NCI-H2196 (cell line): ENCODE measurements at regions not wholly inside any gene's neighbourhood (a gene's known extent, or its start where the extent isn't known, plus 50 kb on each side); places are given as distances from the start of the nearest gene placed in this dataset.
"Not testable (repeated sequence)": the region's sequence is repeated elsewhere in the genome, so short reads cannot be mapped to it uniquely, and the experiment has no call there.

ENCODE experiments used
- DNase-seq: peaks from one replicate; lab custom pipeline; 2025; ENCODE audit not compliant: unreplicated experiment; lab: John Stamatoyannopoulos, UW

- no peak for DNase-seq
Observed at GRCh38 chr6:49001856-49002541, 461.1 kb downstream of the MMUT start.

- DNase-seq: no peak
Observed at GRCh38 chr6:48998574-48998973, 464.5 kb downstream of the MMUT start.

DNA sequence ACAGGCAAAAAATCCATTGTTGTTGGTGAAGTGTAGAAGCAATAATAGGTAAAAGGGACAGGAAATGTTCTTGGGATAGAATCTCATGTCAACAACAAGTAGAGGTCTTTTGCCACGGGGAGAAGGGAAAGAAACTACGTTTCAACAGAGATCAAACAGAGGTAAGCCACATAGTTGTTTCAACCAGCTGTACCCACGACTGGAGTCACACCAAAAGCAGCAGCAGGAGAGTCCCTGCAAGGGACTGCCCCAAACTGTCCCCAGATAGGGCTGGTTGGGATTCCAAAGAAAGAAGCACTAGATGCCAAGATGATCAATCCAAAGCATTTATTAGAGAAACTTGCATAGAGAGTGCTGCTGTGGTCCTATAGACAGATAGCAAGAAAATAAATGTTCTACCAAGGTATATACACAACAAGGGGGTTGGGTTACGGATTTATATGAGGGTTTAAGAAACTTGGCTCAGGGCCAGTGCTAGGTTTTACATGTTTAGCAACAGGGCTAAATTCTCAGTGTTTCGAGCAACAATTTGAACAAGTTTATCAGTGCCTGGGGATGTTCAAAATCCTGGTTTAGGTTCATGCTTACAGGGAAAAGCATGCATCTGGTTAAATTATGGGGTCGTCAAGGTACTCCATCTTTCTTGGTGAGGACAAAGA, 466.5 kb downstream of the MMUT start:
- no peak for DNase-seq

DNA sequence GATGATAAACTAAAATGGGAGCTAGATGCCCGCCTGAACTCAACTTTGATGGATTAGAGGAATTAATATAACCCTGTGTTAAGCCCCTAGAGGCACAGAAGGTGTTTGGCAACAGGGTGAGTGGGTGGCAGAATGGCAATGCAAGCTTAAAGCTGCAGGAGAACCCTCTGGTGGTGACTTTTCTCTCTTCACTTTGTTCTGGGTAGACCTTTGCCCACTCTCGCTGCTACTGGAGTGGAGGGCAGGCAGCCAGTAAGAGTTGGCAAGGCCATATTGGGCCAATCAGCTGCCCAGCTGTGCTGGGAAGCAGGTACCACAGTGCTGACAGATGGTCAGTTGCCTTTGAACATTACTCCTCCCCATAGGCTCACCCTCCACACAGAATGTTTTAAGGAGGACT, 468.2 kb downstream of the MMUT start:
- no peak for DNase-seq

DNA sequence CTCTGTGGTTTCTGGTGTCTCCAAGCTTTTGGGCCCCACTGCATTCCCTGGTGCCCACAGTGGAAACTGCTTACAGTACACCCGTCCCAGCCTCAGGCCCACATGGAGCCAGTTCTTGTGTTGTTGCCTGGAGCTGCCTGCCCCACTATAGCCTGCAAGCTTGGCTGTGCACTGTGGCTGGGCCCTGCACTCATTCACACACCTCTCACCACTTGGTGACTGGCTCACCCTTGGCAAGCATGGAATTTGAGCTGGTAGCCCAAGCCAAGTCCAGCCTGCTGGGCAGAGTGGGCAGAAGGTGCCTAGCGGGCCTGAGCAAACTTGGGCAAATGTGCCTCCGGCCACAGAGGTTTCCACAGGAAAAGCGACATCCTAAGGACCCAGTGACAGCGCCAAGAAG, 472.3 kb downstream of the MMUT start:
- no peak for DNase-seq

DNA sequence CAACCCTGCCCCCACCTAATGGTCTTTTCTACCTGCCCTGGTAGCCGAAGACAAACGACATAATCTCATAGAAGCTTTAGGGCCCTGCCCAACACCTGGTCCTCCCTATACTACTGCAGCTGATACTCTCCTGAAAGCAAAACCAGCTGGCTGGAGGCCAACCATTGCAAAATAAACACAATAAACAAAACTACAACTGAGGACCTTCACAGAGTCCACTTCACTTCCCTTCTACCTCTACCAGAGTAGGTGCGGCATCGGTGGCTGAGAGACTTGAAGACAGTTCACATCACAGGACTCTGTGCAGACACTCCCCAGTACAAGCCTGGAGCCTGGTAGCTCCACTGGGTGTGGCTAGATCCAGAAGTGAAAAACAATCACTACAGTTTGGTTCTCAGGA, 476.2 kb downstream of the MMUT start:
- DNase-seq: no peak

DNA sequence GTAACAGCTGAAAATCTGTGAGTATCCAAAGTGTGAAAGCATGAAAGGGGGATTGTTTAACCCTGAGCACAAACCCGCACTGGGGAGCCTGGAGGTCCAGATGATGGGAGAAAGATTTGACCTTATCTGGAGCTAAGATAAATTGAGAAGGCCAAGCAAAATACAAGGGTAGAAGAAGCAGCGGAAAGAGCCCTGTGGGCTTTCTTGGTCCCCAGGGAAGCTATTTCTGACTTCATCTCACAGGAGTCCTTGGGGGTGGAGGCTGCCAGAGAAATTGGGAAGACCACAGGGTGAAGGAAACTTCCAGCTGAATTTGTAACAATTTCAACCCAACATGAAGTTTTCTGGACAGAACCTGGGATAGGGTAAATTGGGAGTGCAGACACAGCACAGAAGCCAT, 476.9 kb downstream of the MMUT start:
- DNase-seq: no peak

DNA sequence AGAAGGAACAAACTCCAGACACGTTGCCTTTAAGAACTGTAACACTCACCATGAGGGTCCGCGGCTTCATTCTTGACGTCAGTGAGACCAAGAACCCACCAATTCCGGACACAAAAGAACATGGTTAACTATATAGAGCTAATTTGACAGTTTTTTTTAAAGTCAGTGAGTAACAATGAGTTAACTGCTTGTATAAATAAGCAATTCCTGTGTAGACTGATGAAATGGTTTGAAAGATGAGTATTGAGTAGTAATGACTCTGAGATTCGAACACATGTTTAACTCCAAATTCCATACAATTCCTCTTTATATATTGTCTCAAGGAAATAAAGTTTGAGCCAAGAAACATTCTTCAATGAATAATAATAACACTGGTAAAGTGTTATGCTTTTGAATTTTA, 478.0 kb downstream of the MMUT start:
- no peak for DNase-seq

- DNase-seq: not testable (repeated sequence)
Observed at GRCh38 chr6:48983968-48984367, 479.1 kb downstream of the MMUT start.

DNA sequence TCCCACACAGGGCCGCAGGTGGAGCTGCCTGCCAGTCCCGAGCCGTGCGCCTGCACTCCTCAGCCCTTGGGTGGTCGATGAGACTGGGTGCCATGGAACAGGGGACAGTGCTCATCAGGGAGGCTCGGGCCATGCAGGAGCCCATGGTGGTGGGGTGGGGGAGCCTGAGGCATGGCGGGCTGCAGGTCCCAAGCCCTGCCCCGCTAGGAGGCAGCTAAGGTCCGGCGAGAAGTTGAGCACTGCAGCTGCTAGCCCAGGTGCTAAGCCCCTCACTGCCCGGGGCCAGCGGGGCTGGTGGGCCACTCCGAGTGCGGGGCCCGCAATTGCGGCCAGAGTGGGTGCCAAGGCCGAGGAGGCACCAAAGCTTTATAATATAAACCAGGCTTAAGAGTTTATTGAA, 479.7 kb downstream of the MMUT start:
- DNase-seq: no peak

DNA sequence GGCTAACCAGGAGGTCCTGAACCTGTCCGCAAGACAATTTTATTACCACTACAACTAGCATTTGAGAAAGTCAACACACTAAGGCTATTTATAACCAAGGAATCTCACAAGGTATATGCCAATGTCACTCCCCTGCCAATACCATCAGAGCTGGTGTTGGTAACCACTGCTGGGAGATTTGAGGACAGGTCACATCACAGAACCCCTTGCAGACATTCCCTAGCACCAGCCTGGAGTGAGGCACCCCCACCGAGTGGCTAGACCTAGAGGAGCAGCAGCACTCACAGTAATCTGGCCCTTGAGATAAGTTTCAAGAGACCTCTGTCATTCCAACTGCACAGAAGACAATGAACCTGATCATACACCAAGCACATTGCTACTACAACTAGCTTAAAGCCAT, 483.2 kb downstream of the MMUT start:
- no peak for DNase-seq

DNA sequence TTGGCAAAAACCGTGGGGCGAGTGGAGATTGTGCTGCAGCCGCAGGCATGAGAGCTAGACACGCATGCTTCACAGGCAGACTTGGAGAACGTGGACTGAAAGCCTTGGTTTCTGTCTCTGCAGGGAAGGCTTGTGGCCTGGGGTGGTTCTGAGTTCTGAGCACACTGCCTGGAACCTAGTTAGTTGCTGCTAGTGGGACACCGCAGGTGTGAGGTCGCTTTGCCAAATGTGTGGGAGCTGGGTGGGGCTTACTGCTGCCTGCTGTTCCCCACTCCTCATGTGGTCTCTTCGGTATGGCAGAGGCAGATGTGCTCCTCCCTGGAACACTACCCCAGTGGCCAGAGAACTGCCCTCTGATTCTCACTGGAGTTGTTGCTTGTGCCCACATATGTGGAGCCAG, 484.0 kb downstream of the MMUT start:
- DNase-seq: no peak

DNA sequence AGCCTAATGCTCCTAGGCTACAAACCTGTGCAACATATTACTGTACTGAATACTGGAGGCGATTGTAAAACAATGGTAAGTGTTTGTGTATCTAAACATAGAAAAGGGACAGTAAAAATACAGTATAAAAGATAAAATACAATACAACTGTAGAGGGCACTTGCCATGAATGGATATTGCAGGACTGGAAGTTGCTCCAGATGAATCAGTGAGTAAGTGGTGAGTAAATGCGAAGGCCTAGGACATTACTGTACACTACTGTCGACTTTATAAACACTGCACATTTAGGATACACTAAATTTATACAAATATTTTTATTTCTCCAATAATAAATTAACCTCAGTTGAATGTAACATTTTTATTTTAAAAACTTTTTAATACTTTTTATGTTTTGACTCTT, 485.0 kb downstream of the MMUT start:
- no peak for DNase-seq

- no peak for DNase-seq
Observed at GRCh38 chr6:48977573-48977972, 485.5 kb downstream of the MMUT start.

DNA sequence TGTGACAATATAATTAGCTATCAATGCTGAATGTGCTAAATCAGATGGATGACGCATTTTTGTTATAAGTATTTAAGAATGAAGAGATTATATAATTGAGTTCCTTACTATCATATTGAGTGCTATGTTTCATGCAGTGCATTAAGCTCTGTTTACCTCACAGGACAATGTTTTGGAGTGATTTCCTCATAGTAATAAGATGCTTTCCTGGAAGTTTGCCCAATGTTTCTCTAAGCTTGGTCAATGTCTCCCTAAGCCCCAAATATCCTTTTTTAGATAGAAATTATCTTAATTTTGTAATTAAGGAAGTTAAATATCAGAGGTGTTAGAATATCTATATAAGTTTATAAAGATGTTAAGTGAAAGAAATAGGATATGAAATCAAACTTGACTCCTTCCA, 489.6 kb downstream of the MMUT start:
- no peak for DNase-seq

DNA sequence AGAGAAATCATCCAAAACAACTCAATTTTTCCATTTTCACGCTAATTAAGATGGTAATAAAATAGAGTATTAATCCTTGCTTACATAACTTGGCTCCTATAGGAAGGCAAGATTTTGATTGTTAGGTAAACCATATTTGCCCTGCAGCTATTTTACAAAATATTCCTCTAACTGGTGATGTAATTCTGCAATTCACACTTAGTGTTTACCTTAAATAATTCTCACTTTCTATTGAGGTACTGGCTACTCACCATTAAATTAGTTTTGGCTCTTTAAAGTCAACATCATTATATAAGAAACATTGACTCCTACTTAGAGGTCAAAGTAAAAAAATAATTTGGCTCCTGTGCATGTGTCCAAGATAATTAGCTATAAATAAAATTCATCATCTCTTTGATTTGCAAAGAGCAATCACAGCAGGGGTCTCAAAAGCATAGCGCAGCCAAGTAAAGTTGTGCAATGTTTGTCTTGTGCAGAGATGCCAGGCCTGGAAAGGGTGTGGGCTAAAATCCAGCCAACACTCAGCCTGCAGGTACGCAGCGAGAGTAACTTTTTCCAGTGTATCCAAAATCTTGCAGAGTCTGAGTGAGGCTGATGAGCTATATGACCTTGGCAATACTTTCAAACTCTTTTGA, 501.2 kb downstream of the MMUT start:
- DNase-seq: no peak

DNA sequence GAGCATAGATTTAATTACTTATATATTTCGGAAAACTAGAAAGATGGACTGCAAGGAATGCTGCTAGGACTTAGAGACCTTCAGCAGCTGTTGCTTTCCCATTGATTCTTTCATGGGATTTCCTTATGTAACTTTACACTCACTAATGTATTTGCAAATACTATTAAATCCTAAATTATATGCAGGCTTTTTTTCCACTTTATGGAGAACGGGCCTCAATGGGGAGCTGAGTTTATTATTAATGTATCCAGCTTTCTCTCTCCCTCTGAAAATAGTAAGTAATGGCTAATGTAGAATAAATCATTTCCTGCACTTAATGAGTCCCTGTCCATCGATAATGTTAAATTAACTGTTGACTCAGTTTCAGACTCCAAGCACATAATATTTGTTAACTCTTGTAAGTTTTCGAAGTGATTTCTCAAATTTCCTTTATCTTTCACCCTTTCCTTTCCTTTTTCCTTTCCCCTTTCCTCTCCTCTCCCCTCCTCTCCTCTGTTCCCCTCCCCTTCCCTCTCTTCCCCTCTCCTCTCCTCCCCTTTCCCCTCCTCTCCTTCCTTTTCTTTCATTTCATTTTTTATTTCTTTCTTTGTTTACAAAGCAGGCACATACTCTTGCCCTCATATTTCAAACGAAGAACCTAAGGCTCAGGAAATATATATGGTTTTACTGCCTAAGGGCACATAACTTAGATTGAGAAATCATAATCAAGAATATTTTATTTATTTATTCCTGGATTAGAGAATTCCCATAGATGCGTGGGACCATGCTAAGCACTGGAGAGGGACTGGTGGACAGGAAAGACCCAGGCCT, 503.6 kb downstream of the MMUT start:
- DNase-seq: no peak

GRCh38 chr6:48957781-48958180, 505.3 kb downstream of the MMUT start:
- DNase-seq: no peak

- DNase-seq: no peak
Observed at GRCh38 chr6:48951917-48952316, 511.1 kb downstream of the MMUT start.

DNA sequence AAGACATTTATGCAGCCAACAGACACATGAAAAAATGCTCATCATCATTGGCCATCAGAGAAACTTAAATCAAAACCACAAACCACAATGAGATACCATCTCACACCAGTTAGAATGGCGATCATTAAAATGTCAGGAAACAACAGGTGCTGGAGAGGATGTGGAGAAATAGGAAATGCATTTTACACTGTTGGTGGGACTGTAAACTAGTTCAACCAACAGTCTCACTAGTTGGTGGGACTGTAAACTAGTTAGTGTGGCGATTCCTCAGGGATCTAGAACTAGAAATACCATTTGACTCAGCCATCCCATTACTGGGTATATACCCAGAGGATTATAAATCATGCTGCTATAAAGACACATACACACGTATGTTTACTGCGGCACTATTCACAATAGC, 518.8 kb downstream of the MMUT start:
- DNase-seq: peak; percentile 92

- DNase-seq: no peak
Observed at GRCh38 chr6:48933136-48933535, 529.9 kb downstream of the MMUT start.

- no peak for DNase-seq
Observed at GRCh38 chr6:48928937-48929336, 534.1 kb downstream of the MMUT start.
